Muscle of back (tissue), 3 donors: ENCODE measurements at regions not wholly inside any gene's neighbourhood (a gene's known extent, or its start where the extent isn't known, plus 50 kb on each side); places are given as distances from the start of the nearest gene placed in this dataset.

ENCODE experiments used
- DNase-seq, 3 donors: peaks; one replicate each; pipeline versions ENCODE4 v3.0.0 to v3.0.0-alpha.2; 2013

- peak in 1 of 3 donors; percentile 38 for DNase-seq
These were observed 293.2 kb upstream of the HABP2 start for GRCh38 chr10:113259576-113260226.

- peak in 1 of 3 donors; percentile 26 for DNase-seq
These were observed 291.7 kb upstream of the HABP2 start for GRCh38 chr10:113261161-113261560.

GRCh38 chr10:113261611-113262091, 291.2 kb upstream of the HABP2 start:
- DNase-seq = peak in 1 of 3 donors; percentile 76

- DNase-seq = no peak
These were observed 289.8 kb upstream of the HABP2 start for GRCh38 chr10:113263056-113263455.

GRCh38 chr10:113264333-113265131, 288.3 kb upstream of the HABP2 start:
- DNase-seq = no peak

GRCh38 chr10:113266147-113266546, 286.7 kb upstream of the HABP2 start:
- DNase-seq = no peak

GRCh38 chr10:113267619-113268562, 285.0 kb upstream of the HABP2 start:
- DNase-seq = peak in 2 of 3 donors; percentile 22 to 70

- DNase-seq = no peak
These were observed 283.5 kb upstream of the HABP2 start for GRCh38 chr10:113269333-113269732.

- no peak for DNase-seq
These were observed 280.3 kb upstream of the HABP2 start for GRCh38 chr10:113272511-113272910.

GRCh38 chr10:113273181-113274163, 279.4 kb upstream of the HABP2 start:
- peak; percentile 54 to 91 (median 74) for DNase-seq

- DNase-seq = peak; percentile 81 to 94 (median 85)
These were observed 278.6 kb upstream of the HABP2 start for GRCh38 chr10:113274176-113274829.

GRCh38 chr10:113278221-113278620, 274.6 kb upstream of the HABP2 start:
- peak in 2 of 3 donors; percentile 26 to 71 for DNase-seq

- no peak for DNase-seq
These were observed 274.2 kb upstream of the HABP2 start for GRCh38 chr10:113278664-113279063.

GRCh38 chr10:113279262-113279661, 273.6 kb upstream of the HABP2 start:
- no peak for DNase-seq

- DNase-seq = no peak
These were observed 270.3 kb upstream of the HABP2 start for GRCh38 chr10:113282564-113282963.

- no peak for DNase-seq
These were observed 269.7 kb upstream of the HABP2 start for GRCh38 chr10:113283189-113283588.

- DNase-seq = no peak
These were observed 268.2 kb upstream of the HABP2 start for GRCh38 chr10:113284635-113285034.

GRCh38 chr10:113285305-113285704, 267.5 kb upstream of the HABP2 start:
- peak in 1 of 3 donors; percentile 53 for DNase-seq

GRCh38 chr10:113287592-113287991, 265.3 kb upstream of the HABP2 start:
- DNase-seq = no peak

GRCh38 chr10:113290137-113290536, 262.7 kb upstream of the HABP2 start:
- no peak for DNase-seq
